GM19043 (cell line): ENCODE measurements at regions not wholly inside any gene's neighbourhood (a gene's known extent, or its start where the extent isn't known, plus 50 kb on each side); places are given as distances from the start of the nearest gene placed in this dataset.

Experiments used
- ATAC-seq: cut with Tn5 transposase; IDR thresholded peaks from one replicate; pipeline ENCODE4 v1.9.1; 2021; ENCODE audit warnings: low read depth; ENCODE audit not compliant: unreplicated experiment

DNA sequence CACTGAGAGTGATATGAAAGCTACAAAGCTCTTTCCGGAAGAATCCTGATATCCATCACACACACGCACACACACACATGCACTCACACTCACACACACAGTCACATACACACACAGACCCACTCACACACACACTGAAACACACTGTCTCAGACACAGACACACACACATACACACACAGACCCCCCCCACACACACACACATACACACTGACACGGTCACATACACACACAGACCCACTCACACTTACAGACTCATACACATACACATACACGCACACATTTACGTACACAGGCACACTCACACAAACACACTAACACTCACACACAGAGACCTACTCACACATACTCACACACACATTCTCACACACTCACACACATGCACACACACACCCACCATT lies 58.6 kb downstream of the LIG4 start:
- ATAC-seq, result no peak

DNA sequence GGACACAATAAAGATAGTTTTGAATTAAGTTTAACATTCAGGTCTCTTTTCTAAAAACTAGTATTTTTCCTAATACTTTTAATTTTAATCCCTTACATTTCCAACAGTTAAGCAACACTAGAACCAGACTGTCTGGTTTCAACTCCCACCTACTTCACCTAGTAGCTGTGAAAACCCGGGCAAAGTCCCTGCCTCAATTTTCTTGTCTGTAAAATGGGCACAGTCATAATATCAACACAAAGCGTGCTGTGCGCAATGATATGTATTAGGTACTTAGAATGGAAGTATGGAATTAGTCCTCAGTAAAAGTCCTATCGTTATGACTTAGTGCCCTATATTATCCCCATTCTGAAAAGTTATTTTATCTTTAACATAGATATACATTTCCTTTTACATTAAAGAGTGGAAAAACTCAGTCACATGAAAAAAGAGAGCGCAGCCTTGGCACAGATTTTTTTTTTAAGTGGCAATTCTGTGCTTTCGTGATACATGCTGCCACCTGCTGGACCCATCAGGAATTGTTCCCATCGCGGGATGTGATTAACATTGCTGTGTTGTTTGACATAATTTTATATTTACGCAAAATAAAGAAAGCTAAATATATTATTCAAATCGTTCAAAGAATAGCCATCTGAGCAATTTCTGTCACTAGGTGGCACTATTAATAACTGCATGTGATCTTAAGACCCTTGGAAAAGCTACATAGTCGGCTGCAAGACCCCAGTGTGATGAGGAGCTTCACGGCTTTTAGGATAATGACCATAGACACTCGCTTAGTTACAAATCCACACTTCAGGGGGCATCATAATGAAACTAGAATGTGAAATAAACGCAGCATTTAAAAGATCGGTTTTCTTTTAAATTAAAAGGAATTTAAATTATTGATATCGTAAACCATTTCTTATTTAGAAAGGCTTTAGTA lies 59.9 kb downstream of the LIG4 start:
- ATAC-seq, result peak; percentile 72

DNA sequence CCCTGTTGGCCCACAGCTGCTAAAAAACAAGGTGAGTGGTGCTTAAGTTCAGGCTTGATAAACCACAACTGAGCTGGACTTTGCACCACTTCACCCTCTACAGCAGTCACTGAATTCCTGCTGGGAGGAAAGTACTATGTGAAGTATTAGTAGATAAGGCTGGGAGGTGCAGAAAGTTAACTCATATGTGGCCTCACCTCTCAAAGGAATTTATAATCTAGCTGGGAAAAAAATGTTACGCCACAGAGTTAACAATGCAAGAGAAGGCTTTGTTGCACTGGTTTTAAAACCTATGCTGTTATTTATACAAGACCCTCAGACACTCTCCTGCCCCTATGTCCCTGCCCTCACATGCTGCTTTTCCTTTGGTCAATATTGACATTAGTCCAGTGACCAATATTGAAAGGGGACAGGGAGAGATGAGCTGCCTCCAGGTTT lies 60.9 kb downstream of the LIG4 start:
- ATAC-seq, result no peak

DNA sequence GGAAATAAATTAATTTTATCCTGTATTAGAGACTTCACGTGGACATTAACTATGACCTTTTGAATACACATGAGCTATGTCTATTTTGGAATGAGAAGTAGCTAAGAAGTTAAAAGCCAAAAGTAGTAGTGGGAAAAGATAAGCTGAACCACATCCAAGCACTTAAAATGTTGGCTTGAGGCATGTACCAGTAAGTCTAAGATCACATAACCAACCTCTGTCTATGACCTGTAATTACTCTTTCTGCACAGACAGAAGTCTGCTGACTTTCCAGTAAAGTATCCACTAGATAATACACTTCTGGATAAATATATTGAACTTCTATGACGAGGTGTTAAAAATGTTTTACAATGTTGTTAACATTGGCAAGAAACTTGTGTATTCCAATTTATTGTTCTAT lies 68.7 kb downstream of the LIG4 start:
- no peak for ATAC-seq

DNA sequence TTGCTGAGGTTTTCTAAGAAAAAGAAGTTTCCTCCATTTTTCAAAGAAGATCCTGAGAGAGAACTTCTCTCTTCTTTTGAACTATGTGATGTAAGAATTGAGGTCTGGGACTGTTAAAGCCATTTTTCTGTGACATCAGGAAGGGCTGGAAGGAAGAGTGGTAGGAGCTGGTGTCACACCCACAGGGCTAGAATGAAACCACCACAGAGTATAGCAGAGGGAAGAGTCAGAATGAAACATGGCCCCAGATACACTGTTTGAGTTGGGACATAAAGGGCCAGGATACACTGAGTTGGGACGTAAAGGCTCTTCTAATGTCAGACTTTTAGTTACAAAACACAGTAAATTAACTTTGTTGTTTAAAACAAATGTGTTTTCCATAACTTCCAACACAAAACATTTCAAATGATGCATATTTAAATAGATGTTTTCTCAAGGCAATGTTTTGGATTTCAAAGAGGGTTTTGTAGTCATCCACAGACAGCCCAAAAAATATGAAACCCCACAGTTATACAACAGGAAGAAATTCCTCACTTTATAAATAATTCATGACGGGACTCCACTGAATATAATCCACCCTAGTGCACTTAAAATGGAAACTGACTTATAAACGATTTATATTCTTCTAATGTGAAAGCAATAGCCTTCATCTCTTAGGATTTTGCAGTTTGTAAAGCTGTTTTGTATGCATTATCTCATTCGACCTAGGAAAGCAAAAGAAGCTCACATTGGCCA lies 72.5 kb downstream of the LIG4 start:
- ATAC-seq, result no peak

DNA sequence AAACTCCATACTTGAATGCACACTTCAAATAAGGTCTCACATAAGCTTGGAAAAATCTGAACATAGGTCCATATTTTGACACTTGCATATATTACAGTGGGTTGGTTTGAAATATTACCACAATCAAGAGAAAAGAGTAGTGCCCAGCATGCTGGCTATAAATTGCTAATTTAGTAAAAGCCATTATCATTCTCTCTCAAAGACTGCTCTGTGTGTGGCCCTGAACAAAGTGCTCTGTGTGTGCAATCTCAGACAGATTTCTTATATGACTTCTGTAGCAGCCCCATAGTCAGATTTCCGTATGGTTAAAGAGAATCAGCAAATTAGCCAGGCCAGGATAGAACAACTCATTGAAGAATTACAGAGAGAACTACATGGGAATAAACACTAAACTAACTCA lies 78.2 kb downstream of the LIG4 start:
- no peak for ATAC-seq

DNA sequence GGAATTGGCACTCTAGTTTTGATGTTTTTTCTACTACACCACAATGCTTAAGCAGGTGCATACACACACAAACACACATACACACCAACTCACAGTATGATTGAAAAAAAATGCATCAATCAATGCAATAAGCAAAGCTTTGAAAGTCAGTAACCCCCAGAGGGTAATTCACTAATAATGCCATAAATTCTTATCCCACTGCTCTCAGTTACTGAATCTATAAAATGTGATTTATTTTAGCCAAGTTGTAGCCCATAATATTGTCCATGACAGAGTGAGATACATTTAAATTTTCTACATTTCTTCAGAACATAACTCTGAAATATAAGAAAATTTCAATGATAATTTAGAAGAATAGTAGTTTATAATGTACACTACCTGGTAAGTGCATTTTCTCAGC lies 87.9 kb downstream of the LIG4 start:
- no peak for ATAC-seq

DNA sequence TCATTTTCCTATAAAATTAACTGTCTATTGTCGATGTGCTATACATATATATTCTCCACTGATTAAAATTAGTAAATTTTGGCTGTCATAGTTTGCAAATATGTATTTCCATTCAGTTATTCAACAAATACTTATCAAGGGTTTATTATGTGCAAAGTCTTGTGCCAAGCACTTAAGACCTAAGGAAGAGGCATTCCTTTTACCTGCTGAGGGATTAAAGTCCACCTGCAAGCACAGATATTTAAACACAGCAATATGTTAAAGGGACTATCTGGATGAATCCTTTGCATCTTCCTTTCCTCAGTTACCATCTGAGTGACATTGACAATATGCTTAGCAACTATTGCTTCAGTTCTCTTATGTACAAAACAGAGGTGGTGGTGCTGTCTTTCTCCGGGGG lies 89.3 kb downstream of the LIG4 start:
- no peak for ATAC-seq

DNA sequence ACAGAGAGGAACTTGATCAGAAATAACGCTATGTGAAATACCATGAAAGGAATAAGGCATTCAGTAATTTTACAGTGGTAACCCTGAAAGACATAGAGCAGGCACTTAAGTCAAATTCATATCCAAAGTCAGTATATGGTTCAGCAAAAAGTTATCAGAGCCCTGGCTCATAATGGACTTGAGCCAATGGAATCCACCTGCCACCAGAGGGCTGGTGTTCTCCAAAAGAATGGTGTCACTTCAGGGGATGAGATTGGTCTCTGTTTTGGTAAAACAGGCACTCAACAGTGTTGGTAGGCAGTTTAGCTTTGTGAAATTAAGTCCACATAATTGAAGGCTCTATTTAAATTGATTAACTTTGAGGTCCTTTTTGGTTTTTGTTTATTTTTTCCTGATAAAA lies 93.9 kb downstream of the LIG4 start:
- no peak for ATAC-seq

DNA sequence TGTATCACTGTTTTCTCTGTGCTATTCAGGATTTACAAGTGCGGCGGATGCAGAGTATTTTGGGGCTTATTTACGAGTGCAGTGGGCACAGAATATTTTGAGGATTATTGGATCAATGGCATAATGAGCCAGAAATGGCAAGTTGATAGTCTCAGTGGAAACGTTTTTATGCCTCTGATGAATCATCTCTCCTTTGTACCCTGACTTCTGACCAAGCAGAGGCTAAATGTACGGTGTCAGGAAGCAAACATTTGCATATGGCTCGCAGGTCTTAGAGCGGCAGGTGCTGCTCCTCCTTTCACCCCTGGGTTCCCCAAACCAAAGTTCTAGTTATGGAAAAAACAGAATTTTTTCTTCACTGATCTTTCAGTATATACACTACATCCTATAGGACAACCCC lies 94.5 kb downstream of the LIG4 start:
- ATAC-seq, result no peak

DNA sequence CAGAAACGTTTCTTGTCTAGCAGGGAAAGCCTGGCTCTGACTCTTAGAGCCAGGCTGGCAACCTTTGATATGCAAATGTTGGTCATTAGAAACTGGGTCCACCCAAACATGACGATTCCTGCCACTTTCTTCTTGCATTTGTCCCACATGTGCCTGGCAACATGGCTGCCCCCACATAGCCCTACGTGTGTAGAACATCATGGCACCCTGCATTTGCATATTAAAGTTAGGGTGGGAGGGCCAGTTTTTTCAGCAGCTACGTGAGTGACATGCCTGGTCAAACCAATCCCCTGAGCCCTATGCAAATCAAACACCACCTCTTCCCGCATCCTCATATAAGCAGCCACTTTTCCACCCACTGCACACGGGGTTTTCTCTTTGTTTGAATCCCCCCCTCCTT lies 95.0 kb downstream of the LIG4 start:
- ATAC-seq, result no peak

DNA sequence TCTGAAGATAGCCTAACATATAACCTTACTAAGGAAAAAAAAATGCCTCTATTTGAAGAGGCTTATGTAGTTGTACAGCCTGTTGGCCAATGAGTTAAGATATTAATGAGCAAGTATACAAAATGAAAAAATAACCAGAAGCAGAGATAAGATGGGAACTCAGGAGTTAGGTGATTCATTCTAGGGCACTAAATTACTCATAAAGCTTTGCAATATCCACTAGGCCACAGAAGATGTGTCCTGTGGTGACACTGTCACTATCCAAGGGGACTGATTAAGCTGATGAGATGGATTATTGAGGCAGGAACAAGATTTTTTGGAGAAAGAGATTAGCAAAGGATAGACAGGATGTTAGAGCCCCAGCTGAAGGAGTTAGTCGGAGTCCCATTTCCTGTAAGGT lies 99.6 kb downstream of the LIG4 start:
- ATAC-seq, result no peak

DNA sequence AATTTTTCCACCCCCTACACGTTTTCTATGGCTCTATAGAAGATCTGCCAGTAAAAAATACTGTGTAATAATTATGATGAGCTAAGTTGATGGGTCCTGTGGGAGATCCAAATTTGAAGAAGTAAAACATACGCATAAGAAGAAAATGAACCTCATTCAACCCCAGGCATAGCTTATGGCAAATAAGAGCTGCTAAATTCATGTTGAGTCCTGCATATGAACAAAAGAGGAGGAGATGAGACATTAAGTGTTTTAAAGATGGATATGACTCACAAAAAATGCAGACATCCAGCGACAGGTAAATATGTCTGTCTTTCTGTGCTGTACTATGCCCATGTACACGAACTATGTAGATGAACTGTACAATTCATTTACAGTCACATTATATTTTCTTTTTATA lies 101.9 kb downstream of the LIG4 start:
- no peak for ATAC-seq

DNA sequence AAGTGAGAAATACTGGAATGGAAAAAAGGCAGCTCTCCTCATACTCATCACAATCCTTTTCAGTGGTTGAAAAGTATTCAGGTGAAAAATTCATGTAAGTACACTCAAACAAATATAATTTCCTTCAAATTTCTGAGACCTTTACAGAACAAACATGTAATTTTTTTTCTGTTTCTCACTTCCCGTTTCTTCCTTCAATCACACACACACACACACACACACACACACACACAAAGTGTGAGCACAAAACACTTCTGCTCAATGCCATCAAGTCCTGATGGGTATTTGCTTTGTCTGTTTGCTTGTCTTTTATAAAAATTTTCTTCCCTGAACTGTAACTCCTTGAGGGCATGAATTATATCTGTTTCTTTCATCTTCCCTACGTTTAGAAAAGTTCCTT lies 110.6 kb downstream of the LIG4 start:
- no peak for ATAC-seq

DNA sequence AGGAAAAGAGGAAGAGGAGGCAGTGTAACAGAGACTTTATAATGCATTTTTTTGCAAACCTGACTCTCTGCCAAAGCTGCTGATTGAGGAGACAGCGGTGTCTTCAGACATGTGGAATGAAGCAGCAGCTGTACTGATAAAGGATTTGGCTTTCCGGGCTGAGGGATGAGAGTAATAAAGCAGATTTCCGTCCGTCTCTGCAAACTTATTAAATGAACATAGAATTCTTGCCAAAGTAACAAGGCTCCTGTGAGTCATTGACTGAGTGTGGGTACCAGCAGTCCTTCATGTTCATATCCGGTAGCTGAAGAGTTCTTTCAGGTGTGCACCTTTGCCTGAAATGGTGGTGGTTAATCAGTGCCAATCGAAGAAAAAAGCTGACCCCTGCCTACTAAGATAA lies 112.6 kb downstream of the LIG4 start:
- ATAC-seq, result no peak

DNA sequence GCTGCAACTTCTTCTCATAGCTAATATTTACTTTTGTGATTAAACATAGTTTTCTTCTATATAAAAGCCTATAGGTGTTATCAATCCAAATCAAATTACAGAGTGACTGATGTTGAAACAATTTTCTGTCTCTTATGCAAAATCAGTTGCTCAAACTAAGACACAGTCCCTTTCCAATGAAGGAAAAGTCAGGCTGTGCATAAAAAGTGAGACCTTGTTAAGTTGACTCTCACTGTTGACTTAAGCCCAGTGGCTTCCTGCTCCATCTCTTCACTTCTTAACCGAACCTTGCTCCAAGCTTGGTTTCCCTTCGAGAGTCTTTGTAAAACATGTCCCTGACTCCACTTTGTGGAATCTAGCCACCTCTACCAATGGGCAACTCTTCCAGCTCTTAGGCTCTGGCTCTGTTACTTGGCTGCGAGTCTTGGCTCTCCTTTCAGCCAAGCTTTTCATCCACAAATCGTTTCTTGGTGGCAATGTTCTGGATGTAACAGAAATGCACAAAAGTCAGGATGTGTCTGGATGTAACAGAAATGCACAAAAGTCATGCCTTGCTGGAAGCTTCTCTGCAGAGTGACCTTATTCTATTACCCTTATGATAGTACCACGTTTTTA lies 118.9 kb downstream of the LIG4 start:
- ATAC-seq, result no peak

DNA sequence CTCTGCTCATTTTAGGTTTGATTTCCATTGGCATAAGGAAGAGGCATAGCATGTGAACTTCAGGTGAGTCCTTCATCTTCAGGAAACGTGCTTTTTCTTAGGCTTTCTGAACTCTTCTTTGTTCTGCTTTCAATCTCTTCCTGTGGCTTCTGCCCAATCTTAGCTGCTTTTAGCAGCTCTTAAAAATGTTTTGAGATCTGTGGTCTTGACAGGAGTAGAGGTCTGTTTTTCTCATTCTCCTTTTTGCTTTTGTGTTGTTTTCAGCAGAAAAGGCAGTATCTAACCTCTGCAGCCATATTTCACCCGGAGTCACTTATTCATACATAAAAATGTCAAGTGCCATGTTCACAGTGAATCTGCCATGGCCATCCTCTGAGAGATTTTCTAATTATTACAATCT lies 120.3 kb downstream of the LIG4 start:
- no peak for ATAC-seq

DNA sequence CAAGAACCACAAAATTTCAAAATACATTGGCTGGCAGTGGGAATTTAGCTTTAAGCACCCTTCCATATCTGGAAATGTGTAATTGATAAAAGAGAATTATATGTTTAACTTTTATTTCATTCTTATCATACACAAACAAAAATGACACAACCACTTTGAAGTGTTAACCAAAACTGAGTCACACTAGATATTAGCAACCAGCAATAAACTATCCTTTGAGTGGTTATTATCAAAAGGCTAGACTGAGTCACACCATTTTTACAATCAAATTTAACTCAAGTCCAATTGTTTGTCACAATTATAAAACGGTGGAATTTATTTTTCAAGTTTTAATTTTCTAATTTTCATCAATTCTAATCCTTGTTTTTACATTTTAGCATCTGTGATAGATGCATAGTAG lies 121.7 kb downstream of the LIG4 start:
- ATAC-seq, result no peak

DNA sequence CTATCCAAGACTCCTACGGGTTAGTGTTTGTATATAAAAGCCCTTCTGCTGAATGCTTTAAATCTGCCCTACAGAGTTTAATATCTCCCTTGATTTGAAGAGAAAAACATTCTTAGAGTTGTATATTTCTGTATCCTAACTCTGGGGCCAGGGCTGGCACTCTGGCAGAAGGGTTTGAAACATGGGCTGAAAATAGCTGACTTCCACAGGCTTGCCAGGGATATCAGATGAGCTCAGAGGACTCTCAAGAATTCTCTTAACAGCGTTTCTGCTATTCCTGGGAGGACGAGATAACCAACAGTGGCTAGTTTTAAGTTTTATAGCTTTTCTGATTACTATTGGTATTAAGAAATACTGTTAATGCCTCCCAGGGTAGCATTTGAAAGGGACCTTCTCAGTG lies 127.5 kb downstream of the LIG4 start:
- ATAC-seq, result no peak

DNA sequence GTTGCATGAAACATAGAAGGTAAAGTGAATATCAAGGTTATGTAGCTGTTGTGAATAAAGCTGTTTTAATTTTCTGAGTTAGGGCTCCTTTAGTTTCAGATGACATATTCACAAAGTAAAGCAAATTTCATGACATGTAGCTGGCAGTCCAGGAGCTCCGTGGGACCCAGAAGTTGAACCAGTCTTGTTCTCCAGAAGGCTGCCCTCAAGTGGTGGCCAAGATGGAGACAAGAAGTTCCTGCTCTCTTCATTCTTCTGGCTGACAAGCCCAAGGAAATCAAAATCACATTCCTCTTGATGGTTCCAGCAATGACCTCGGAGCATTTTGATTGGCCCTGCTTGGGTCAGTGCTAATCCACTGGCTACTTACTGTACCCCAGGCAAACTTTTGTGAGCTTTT lies 128.7 kb downstream of the LIG4 start:
- no peak for ATAC-seq

DNA sequence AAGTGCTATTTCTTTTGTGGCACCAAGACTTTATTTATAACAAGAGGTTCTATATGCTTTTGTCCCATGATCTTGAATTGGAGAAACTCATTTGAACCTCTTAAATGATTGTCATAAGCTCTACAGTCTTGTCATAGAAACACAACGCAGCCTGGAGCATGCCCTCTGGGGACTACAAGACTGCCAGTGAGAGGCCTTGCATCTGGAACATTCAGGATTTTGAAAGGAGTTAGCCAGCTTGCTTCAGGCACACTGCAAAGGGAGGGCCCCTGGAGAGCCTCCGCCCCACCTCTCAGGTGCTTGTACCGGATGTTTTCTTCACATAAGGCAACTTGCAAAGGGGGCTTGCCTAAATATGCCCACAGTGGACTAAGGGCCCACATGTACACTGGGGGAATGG lies 130.5 kb downstream of the LIG4 start:
- no peak for ATAC-seq

DNA sequence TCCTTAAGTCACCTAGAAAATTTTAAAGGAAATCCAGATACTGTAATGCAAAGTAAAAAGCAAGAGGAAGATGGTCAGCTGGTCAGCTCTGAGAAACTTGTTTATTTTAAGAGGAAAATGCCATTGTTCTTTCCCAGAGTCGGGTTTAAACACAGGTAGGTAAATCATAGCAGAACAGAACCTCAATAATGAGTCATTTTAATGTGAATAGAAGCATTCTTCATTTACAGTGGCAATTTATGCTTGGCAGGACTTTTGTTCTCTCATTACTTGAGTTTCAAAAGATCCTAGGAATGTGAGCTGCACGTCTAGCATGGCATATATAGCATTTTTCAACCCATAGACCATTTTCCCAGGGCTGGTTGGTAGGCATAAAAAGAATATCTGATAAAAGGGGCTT lies 132.3 kb downstream of the LIG4 start:
- ATAC-seq, result no peak
